NOMO-1 treated with dmso at 0.1 percent for 144 hours (cell line): ENCODE measurements at regions not wholly inside any gene's neighbourhood (a gene's known extent, or its start where the extent isn't known, plus 50 kb on each side); places are given as distances from the start of the nearest gene placed in this dataset.

Experiments used
- DNase-seq: peaks from one replicate; lab custom pipeline; 2025; ENCODE audit not compliant: unreplicated experiment; lab: John Stamatoyannopoulos, UW

GRCh38 chr17:77749321-77749751 is 209.2 kb upstream of the TNRC6C start:
- no peak for DNase-seq

GRCh38 chr17:77749989-77750388 is 208.5 kb upstream of the TNRC6C start:
- no peak for DNase-seq

- no peak for DNase-seq
Observed at GRCh38 chr17:77750427-77751043, 208.0 kb upstream of the TNRC6C start.

GRCh38 chr17:77753246-77753645 is 205.3 kb upstream of the TNRC6C start:
- DNase-seq = no peak

- DNase-seq = no peak
Observed at GRCh38 chr17:77753691-77754245, 204.7 kb upstream of the TNRC6C start.

GRCh38 chr17:77754956-77755355 is 203.5 kb upstream of the TNRC6C start:
- no peak for DNase-seq

- DNase-seq = no peak
Observed at GRCh38 chr17:77755410-77755963, 203.0 kb upstream of the TNRC6C start.

- no peak for DNase-seq
Observed at GRCh38 chr17:77756028-77756427, 202.5 kb upstream of the TNRC6C start.

- DNase-seq = no peak
Observed at GRCh38 chr17:77756846-77757560, 201.5 kb upstream of the TNRC6C start.

GRCh38 chr17:77757561-77757898 is 201.0 kb upstream of the TNRC6C start:
- DNase-seq = no peak

- no peak for DNase-seq
Observed at GRCh38 chr17:77763023-77763422, 195.5 kb upstream of the TNRC6C start.

- DNase-seq = no peak
Observed at GRCh38 chr17:77763575-77763974, 194.9 kb upstream of the TNRC6C start.

- DNase-seq = no peak
Observed at GRCh38 chr17:77765292-77765691, 193.2 kb upstream of the TNRC6C start.

- DNase-seq = no peak
Observed at GRCh38 chr17:77767148-77767547, 191.4 kb upstream of the TNRC6C start.

GRCh38 chr17:77768248-77768852 is 190.2 kb upstream of the TNRC6C start:
- no peak for DNase-seq

- no peak for DNase-seq
Observed at GRCh38 chr17:77769215-77769614, 189.3 kb upstream of the TNRC6C start.

GRCh38 chr17:77769762-77770161 is 188.7 kb upstream of the TNRC6C start:
- DNase-seq = no peak

- no peak for DNase-seq
Observed at GRCh38 chr17:77770331-77771105, 188.0 kb upstream of the TNRC6C start.

GRCh38 chr17:77771145-77771544 is 187.4 kb upstream of the TNRC6C start:
- no peak for DNase-seq

GRCh38 chr17:77771587-77771986 is 186.9 kb upstream of the TNRC6C start:
- no peak for DNase-seq

- no peak for DNase-seq
Observed at GRCh38 chr17:77771998-77772397, 186.5 kb upstream of the TNRC6C start.
